GM12878 (cell line): ENCODE measurements at regions not wholly inside any gene's neighbourhood (a gene's known extent, or its start where the extent isn't known, plus 50 kb on each side); places are given as distances from the start of the nearest gene placed in this dataset.

Source experiments
- ATAC-seq: fragments of 200-7000 bp; cut with Tn5 transposase; 3 replicates; pipeline ENCODE4 v1.9.1; 2020; ENCODE audit warnings: mild to moderate bottlenecking, moderate library complexity
- BruUV-seq: library from RNA; stranded (reverse); fragments of 400-500 nt; replicated peaks from 2 replicates; lab custom pipeline; 2021; lab: Mats Ljungman, UMichigan
- CTCF ChIA-PET: fragments of 300-600 bp; sonication (Branson Sonifier 250); formaldehyde crosslinking; extraction: SDS; loops from one replicate; lab custom pipeline; 2021; ENCODE audit warnings: inconsistent platforms; lab: Yijun Ruan, JAX
- POLR2A ChIA-PET: fragments of 350-600 bp; formaldehyde crosslinking; extraction: SDS; loops from one replicate; lab custom pipeline; 2021; ENCODE audit warnings: inconsistent platforms; lab: Charles Lee
- RAD21 ChIA-PET: fragments of 300-600 bp; sonication (Branson Sonifier 250); formaldehyde crosslinking; loops from one replicate; lab custom pipeline; 2023; ENCODE audit warnings: antibody characterized with exemption; ENCODE audit not compliant: unreplicated experiment; lab: Charles Lee
- SMC1A ChIA-PET: fragments of 300-600 bp; sonication (Branson Sonifier 250); formaldehyde crosslinking; loops from one replicate; lab custom pipeline; 2023; ENCODE audit not compliant: unreplicated experiment, uncharacterized antibody; lab: Charles Lee
- DNase-seq: peaks from one replicate; pipeline ENCODE4 v3.0.0-alpha.2; 2011; ENCODE audit warnings: low read depth, low spot score
- FAIRE-seq: peaks from 3 replicates; lab custom pipeline; 2011; peaks lifted over from hg19 to GRCh38; lab: Jason Lieb, UNC
- H2AFZ ChIP-seq: 2 replicates; pipeline ENCODE4 v1.6.0; 2011; ENCODE audit warnings: low read depth, low read length, control low read depth; ENCODE audit not compliant: control insufficient read depth
- H3K27ac ChIP-seq: 2 replicates; pipeline ENCODE4 v1.5.1; 2011; ENCODE audit warnings: control low read depth; ENCODE audit not compliant: control insufficient read depth, insufficient read depth
- H3K27me3 ChIP-seq, 2 experiments: replicated peaks in 1 of 2; 2 replicates each; pipeline versions ENCODE4 v1.6.0 to v1.6.1; 2011; ENCODE audit warnings: low read length in 1 of 2; ENCODE audit not compliant: control insufficient read depth in 2 of 2, insufficient read depth in 2 of 2
- H3K36me3 ChIP-seq, 2 experiments: 2 replicates each; pipeline ENCODE4 v1.5.1; 2011; ENCODE audit warnings: low read length in 1 of 2; ENCODE audit not compliant: control insufficient read depth in 2 of 2, insufficient read depth in 2 of 2
- H3K4me1 ChIP-seq: 2 replicates; pipeline ENCODE4 v1.6.1; 2011; ENCODE audit warnings: mild to moderate bottlenecking, low read length, moderate library complexity, mixed read lengths; ENCODE audit not compliant: control insufficient read depth, insufficient read depth
- H3K4me2 ChIP-seq: 2 replicates; pipeline ENCODE4 v1.6.0; 2011; ENCODE audit warnings: control low read depth; ENCODE audit not compliant: control insufficient read depth, insufficient read depth
- H3K4me3 ChIP-seq: fragments of 200-600 bp; sonication (generic); 2 replicates; pipeline ENCODE4 v1.5.1; 2016
- H3K79me2 ChIP-seq: 2 replicates; pipeline ENCODE4 v1.6.0; 2011; ENCODE audit warnings: low read length; ENCODE audit not compliant: control insufficient read depth, insufficient read depth
- H3K9ac ChIP-seq: 2 replicates; pipeline ENCODE4 v1.8.0; 2011; ENCODE audit warnings: low read length, control low read depth, mixed read lengths; ENCODE audit not compliant: control insufficient read depth, insufficient read depth
- H3K9me3 ChIP-seq: replicated peaks from 3 replicates; pipeline ENCODE4 v1.5.1; 2011; ENCODE audit warnings: mild to moderate bottlenecking, low read length; ENCODE audit not compliant: control insufficient read depth, insufficient read depth
- H4K20me1 ChIP-seq: 2 replicates; pipeline ENCODE4 v1.6.0; 2011; ENCODE audit not compliant: control insufficient read depth, insufficient read depth
- CHD2 ChIP-seq: IDR thresholded peaks from 2 replicates; pipeline ENCODE4 v1.6.1; 2011; ENCODE audit warnings: low read depth, low read length, improper control_type of control experiment, borderline replicate concordance
- GATAD2B ChIP-seq: fragments of 450-650 bp; conservative IDR thresholded peaks from 2 replicates; pipeline ENCODE4 v1.6.1; 2017; ENCODE audit warnings: low read depth, mild to moderate bottlenecking, moderate library complexity
- KLF5 ChIP-seq: fragments of 450-650 bp; IDR thresholded peaks from 2 replicates; pipeline ENCODE4 v1.6.1; 2014; ENCODE audit warnings: mild to moderate bottlenecking; ENCODE audit not compliant: partially characterized antibody
- NFYB ChIP-seq: IDR thresholded peaks from 2 replicates; pipeline ENCODE4 v1.6.1; 2011; ENCODE audit warnings: low read depth, mild to moderate bottlenecking, low read length, improper control_type of control experiment, moderate library complexity; ENCODE audit not compliant: insufficient read depth
- POLR2AphosphoS2 ChIP-seq: IDR thresholded peaks from 2 replicates; pipeline ENCODE4 v1.6.1; 2011; ENCODE audit warnings: low read depth, mild to moderate bottlenecking, low read length, improper control_type of control experiment, moderate library complexity
- POLR2AphosphoS5 ChIP-seq: IDR thresholded peaks from 2 replicates; pipeline ENCODE4 v1.6.1; 2011; ENCODE audit warnings: mild to moderate bottlenecking, low read length, inconsistent platforms
- POU2F2 ChIP-seq: IDR thresholded peaks from 3 replicates; pipeline ENCODE4 v1.6.1; 2011; ENCODE audit warnings: low read depth, mild to moderate bottlenecking, low read length, borderline replicate concordance
- WGBS: methylation state at CpG from one replicate; pipeline ENCODE4 v1.1.6; 2016; ENCODE audit warnings: low lambda C conversion rate; ENCODE audit not compliant: insufficient replicate concordance, insufficient coverage; ENCODE audit errors: missing lambda C conversion rate; 5-methylcytosine and 5-hydroxymethylcytosine counted together
- in situ Hi-C: fragments of 300-500 bp; cut with MboI; formaldehyde crosslinking; loops from 9 replicates; pipeline ENCODE4 v1.14.3; 2018; ENCODE audit warnings: mixed read lengths
- intact Hi-C: fragments of 100-400 bp; cut with micrococcal nuclease; formaldehyde crosslinking; loops from one replicate; pipeline ENCODE4 v1.14.2; 2022; ENCODE audit not compliant: unreplicated experiment
- TF ChIP-seq, protein P1 (sequence below): fragments of 450-650 bp; IDR thresholded peaks from 2 replicates; pipeline ENCODE4 v1.6.1; 2017; ENCODE audit warnings: antibody characterized with exemption, mild to moderate bottlenecking, moderate library complexity
- TF ChIP-seq, protein P2 (sequence below): fragments of 450-650 bp; IDR thresholded peaks from 2 replicates; pipeline ENCODE4 v1.6.1; 2018; ENCODE audit warnings: mild to moderate bottlenecking, low read depth, moderate library complexity; ENCODE audit not compliant: partially characterized antibody
- TF ChIP-seq, protein P3 (sequence below): fragments of 450-650 bp; IDR thresholded peaks from 2 replicates; pipeline ENCODE4 v1.6.1; 2018; ENCODE audit warnings: borderline replicate concordance, mild to moderate bottlenecking; ENCODE audit not compliant: partially characterized antibody
- TF ChIP-seq, protein P4 (sequence below): fragments of 450-650 bp; IDR thresholded peaks from 2 replicates; pipeline ENCODE4 v1.6.1; 2017; ENCODE audit warnings: mild to moderate bottlenecking, low read depth, inconsistent platforms; ENCODE audit not compliant: poor library complexity, severe bottlenecking
- TF ChIP-seq, protein P5 (sequence below): IDR thresholded peaks from 2 replicates; pipeline ENCODE4 v1.6.1; 2011; ENCODE audit warnings: low read depth, mild to moderate bottlenecking, low read length, moderate library complexity, borderline replicate concordance; ENCODE audit errors: extremely low read depth

DNA sequence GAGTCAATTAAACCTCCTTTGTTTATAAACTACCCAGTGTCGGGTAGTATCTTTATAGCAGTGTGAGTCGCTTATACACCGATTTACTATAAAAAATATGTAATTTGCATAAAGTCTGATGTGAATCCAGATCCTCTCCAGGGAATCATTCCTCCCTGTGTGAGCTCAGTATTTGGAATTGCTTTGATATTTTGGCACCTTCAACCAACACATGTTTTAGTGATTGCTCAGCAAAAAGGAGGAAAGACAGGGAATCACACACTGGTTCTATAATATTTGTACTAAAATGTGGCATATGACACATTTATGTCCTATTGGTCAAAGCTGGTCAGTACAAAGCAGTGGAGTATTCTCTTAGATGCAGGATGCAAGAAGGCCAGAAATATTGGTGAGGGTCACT is 703.9 kb upstream of the ATXN7L3B start:
- Histone ChIP-seq H3K4me3 (no peak overlapping the region), H3K79me2 (no peaks in the 10 kb centered on the region), H3K36me3 (no peaks in the 10 kb centered on the region), H3K9ac (no peak overlapping the region), H4K20me1 (no peaks in the 10 kb centered on the region), H3K27ac (no peak overlapping the region), H3K4me1 (no peaks in the 10 kb centered on the region), H3K4me2 (no peak overlapping the region), H3K27me3 (no peaks in the 10 kb centered on the region), H2AFZ (no peak overlapping the region), H3K9me3 (no peaks in the 10 kb centered on the region)
- FAIRE-seq (no peak), DNase-seq (no peak), ATAC-seq (no peak)
- ChIA-PET CTCF (no interaction called here), POLR2A (no interaction called here), SMC1A (no interaction called here), RAD21 (no interaction called here)
- in situ Hi-C loops (no loop called here), intact Hi-C loops (no loop called here)
- no TSS peak for BruUV-seq
- WGBS, result 6% methylated on average over 3 of the region's 3 CpGs
- TF ChIP-seq GATAD2B, result no peak
- TF ChIP-seq NFYB, result no peak
- TF ChIP-seq CHD2, result no peak
- TF ChIP-seq, protein P1, sequence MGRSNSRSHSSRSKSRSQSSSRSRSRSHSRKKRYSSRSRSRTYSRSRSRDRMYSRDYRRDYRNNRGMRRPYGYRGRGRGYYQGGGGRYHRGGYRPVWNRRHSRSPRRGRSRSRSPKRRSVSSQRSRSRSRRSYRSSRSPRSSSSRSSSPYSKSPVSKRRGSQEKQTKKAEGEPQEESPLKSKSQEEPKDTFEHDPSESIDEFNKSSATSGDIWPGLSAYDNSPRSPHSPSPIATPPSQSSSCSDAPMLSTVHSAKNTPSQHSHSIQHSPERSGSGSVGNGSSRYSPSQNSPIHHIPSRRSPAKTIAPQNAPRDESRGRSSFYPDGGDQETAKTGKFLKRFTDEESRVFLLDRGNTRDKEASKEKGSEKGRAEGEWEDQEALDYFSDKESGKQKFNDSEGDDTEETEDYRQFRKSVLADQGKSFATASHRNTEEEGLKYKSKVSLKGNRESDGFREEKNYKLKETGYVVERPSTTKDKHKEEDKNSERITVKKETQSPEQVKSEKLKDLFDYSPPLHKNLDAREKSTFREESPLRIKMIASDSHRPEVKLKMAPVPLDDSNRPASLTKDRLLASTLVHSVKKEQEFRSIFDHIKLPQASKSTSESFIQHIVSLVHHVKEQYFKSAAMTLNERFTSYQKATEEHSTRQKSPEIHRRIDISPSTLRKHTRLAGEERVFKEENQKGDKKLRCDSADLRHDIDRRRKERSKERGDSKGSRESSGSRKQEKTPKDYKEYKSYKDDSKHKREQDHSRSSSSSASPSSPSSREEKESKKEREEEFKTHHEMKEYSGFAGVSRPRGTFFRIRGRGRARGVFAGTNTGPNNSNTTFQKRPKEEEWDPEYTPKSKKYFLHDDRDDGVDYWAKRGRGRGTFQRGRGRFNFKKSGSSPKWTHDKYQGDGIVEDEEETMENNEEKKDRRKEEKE, result no peak
- TF ChIP-seq, protein P2, sequence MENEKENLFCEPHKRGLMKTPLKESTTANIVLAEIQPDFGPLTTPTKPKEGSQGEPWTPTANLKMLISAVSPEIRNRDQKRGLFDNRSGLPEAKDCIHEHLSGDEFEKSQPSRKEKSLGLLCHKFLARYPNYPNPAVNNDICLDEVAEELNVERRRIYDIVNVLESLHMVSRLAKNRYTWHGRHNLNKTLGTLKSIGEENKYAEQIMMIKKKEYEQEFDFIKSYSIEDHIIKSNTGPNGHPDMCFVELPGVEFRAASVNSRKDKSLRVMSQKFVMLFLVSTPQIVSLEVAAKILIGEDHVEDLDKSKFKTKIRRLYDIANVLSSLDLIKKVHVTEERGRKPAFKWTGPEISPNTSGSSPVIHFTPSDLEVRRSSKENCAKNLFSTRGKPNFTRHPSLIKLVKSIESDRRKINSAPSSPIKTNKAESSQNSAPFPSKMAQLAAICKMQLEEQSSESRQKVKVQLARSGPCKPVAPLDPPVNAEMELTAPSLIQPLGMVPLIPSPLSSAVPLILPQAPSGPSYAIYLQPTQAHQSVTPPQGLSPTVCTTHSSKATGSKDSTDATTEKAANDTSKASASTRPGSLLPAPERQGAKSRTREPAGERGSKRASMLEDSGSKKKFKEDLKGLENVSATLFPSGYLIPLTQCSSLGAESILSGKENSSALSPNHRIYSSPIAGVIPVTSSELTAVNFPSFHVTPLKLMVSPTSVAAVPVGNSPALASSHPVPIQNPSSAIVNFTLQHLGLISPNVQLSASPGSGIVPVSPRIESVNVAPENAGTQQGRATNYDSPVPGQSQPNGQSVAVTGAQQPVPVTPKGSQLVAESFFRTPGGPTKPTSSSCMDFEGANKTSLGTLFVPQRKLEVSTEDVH, result no peak
- TF ChIP-seq, protein P3, sequence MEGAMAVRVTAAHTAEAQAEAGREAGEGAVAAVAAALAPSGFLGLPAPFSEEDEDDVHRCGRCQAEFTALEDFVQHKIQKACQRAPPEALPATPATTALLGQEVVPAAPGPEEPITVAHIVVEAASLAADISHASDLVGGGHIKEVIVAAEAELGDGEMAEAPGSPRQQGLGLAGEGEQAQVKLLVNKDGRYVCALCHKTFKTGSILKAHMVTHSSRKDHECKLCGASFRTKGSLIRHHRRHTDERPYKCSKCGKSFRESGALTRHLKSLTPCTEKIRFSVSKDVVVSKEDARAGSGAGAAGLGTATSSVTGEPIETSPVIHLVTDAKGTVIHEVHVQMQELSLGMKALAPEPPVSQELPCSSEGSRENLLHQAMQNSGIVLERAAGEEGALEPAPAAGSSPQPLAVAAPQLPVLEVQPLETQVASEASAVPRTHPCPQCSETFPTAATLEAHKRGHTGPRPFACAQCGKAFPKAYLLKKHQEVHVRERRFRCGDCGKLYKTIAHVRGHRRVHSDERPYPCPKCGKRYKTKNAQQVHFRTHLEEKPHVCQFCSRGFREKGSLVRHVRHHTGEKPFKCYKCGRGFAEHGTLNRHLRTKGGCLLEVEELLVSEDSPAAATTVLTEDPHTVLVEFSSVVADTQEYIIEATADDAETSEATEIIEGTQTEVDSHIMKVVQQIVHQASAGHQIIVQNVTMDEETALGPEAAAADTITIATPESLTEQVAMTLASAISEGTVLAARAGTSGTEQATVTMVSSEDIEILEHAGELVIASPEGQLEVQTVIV, result no peak
- TF ChIP-seq POU2F2, result no peak
- no peak for TF ChIP-seq KLF5
- TF ChIP-seq, protein P4, sequence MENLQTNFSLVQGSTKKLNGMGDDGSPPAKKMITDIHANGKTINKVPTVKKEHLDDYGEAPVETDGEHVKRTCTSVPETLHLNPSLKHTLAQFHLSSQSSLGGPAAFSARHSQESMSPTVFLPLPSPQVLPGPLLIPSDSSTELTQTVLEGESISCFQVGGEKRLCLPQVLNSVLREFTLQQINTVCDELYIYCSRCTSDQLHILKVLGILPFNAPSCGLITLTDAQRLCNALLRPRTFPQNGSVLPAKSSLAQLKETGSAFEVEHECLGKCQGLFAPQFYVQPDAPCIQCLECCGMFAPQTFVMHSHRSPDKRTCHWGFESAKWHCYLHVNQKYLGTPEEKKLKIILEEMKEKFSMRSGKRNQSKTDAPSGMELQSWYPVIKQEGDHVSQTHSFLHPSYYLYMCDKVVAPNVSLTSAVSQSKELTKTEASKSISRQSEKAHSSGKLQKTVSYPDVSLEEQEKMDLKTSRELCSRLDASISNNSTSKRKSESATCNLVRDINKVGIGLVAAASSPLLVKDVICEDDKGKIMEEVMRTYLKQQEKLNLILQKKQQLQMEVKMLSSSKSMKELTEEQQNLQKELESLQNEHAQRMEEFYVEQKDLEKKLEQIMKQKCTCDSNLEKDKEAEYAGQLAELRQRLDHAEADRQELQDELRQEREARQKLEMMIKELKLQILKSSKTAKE, result no peak
- TF ChIP-seq POLR2AphosphoS5, result no peak
- TF ChIP-seq, protein P5, sequence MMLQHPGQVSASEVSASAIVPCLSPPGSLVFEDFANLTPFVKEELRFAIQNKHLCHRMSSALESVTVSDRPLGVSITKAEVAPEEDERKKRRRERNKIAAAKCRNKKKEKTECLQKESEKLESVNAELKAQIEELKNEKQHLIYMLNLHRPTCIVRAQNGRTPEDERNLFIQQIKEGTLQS, result no peak
- TF ChIP-seq POLR2AphosphoS2, result no peak
